Liver (tissue), 3 donors: ENCODE measurements at regions not wholly inside any gene's neighbourhood (a gene's known extent, or its start where the extent isn't known, plus 50 kb on each side); places are given as distances from the start of the nearest gene placed in this dataset.

ENCODE experiments used
- ATF3 ChIP-seq: IDR thresholded peaks from 2 replicates; pipeline ENCODE4 v1.6.1; 2016; ENCODE audit warnings: antibody characterized with exemption
- CTCF ChIP-seq: fragments of 150-350 bp; IDR thresholded peaks from 2 replicates; pipeline ENCODE4 v1.5.1; 2017; ENCODE audit warnings: improper control_type of control experiment, low read depth, low read length; ENCODE audit not compliant: missing input control
- EGR1 ChIP-seq, 2 donors: IDR thresholded peaks; 2 replicates each; pipeline ENCODE4 v1.6.1; 2016 to 2018; ENCODE audit warnings: antibody characterized with exemption in 2 of 2, low read depth in 2 of 2
- FOXA1 ChIP-seq: IDR thresholded peaks from 2 replicates; pipeline ENCODE4 v1.6.1; 2016; ENCODE audit warnings: antibody characterized with exemption
- GABPA ChIP-seq, 2 donors: IDR thresholded peaks in 1 of 2; conservative IDR thresholded peaks in 1 of 2; 2 replicates each; pipeline ENCODE4 v1.6.1; 2016; ENCODE audit warnings: antibody characterized with exemption in 2 of 2, mild to moderate bottlenecking in 1 of 2, moderate library complexity in 1 of 2
- JUND ChIP-seq, 2 donors: IDR thresholded peaks; 2 replicates each; pipeline ENCODE4 v1.6.1; 2016; ENCODE audit warnings: antibody characterized with exemption in 2 of 2
- MAX ChIP-seq: IDR thresholded peaks from 2 replicates; pipeline ENCODE4 v1.6.1; 2016; ENCODE audit warnings: antibody characterized with exemption
- RAD21 ChIP-seq, 2 donors: IDR thresholded peaks; 2 replicates each; pipeline ENCODE4 v1.6.1; 2016; ENCODE audit warnings: antibody characterized with exemption in 2 of 2, mild to moderate bottlenecking in 2 of 2
- REST ChIP-seq: IDR thresholded peaks from 2 replicates; pipeline ENCODE4 v1.6.1; 2016; ENCODE audit warnings: antibody characterized with exemption, mild to moderate bottlenecking
- RXRA ChIP-seq, 2 donors: IDR thresholded peaks; 2 replicates each; pipeline ENCODE4 v1.6.1; 2017 to 2018; ENCODE audit warnings: antibody characterized with exemption in 2 of 2, mild to moderate bottlenecking in 1 of 2
- SP1 ChIP-seq: IDR thresholded peaks from 2 replicates; pipeline ENCODE4 v1.6.1; 2018; ENCODE audit warnings: antibody characterized with exemption, mild to moderate bottlenecking
- TAF1 ChIP-seq: conservative IDR thresholded peaks from 2 replicates; pipeline ENCODE4 v1.6.1; 2016; ENCODE audit warnings: antibody characterized with exemption, mild to moderate bottlenecking
- YY1 ChIP-seq: IDR thresholded peaks from 2 replicates; pipeline ENCODE4 v1.6.1; 2016; ENCODE audit warnings: antibody characterized with exemption, mild to moderate bottlenecking
- ZBTB33 ChIP-seq: IDR thresholded peaks from 2 replicates; pipeline ENCODE4 v1.6.1; 2016; ENCODE audit warnings: antibody characterized with exemption
- donor health status: healthy.
- donor health status: healthy.

GRCh38 chr9:11722957-11723356, 970.2 kb upstream of the TYRP1 start:
- TF ChIP-seq ZBTB33 (no peak), ATF3 (no peak), CTCF (no peak), GABPA (IDR thresholded peaks at IDR 0.05 in 1 of 2, conservative IDR thresholded peaks at IDR 0.05 in 1 of 2) (no peak), RXRA (IDR thresholded peaks at IDR 0.05) (no peak), REST (no peak), MAX (no peak), TAF1 (no peak), YY1 (no peak), JUND (IDR thresholded peaks at IDR 0.05) (no peak), SP1 (no peak), FOXA1 (no peak), EGR1 (IDR thresholded peaks at IDR 0.05; ENCODE audit: low read depth in 2 of 2) (no peak), RAD21 (IDR thresholded peaks at IDR 0.05) (no peak)
